Lung microvascular endothelial cell (primary cell): ENCODE measurements at regions not wholly inside any gene's neighbourhood (a gene's known extent, or its start where the extent isn't known, plus 50 kb on each side); places are given as distances from the start of the nearest gene placed in this dataset.
A peak's percentile ranks its signal among the peaks of the same experiment; 100 is the strongest.
"Not testable (repeated sequence)": the region's sequence is repeated elsewhere in the genome, so short reads cannot be mapped to it uniquely, and the experiment has no call there.

ENCODE experiments used
- DNase-seq, 2 donors: peaks; one replicate each; pipeline versions ENCODE4 v3.0.0 to v3.0.0-alpha.2; 2010; ENCODE audit warnings: low read depth in 2 of 2

GRCh38 chr3:145681181-145681580, 479.8 kb downstream of the PLOD2 start:
- DNase-seq: no peak

GRCh38 chr3:145687978-145688377, 473.0 kb downstream of the PLOD2 start:
- not testable (repeated sequence) for DNase-seq

- no peak for DNase-seq
Measured at GRCh38 chr3:145692751-145693150, 468.2 kb downstream of the PLOD2 start.

DNA sequence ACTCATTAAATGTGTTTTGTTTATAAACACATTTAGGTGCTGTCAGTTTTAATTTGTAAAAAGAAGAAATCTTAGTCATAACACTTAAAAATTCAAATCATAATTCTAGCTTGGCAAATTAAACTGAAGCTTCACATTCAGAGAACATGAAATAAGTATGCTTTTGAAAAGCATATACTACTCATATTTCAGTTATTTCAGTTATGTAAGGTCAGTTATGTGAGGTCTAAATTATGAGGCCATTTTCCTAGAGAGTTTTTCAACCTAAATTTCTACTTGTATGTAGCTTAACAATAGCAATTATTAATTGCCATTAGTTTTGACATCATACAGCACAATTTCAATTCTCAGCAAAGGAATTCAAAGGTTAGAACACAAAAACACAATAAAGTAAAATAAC, 465.0 kb downstream of the PLOD2 start:
- DNase-seq: no peak

- DNase-seq: no peak
Measured at GRCh38 chr3:145698250-145698649, 462.7 kb downstream of the PLOD2 start.

- DNase-seq: no peak
Measured at GRCh38 chr3:145698749-145699148, 462.2 kb downstream of the PLOD2 start.

DNA sequence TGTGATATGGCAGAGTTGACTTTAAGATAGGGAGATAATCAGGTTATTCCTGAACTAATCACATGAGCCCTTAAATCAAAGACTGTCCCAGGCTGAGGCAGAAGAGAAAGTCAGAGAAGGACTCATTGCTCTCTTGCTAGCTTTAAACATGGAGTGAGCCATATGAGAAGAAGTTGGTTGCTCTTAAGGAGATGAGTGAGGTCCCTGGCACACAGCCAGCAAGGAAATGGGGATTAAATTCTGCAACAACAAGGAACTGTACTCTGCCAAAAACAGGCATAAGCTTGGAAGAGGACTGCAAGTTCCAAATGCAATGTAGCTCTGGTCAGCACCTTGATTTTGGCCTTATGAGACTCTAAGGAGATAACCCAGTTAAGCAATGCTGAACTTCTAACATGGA, 457.0 kb downstream of the PLOD2 start:
- DNase-seq: peak in 1 of 2 donors; percentile 4

DNA sequence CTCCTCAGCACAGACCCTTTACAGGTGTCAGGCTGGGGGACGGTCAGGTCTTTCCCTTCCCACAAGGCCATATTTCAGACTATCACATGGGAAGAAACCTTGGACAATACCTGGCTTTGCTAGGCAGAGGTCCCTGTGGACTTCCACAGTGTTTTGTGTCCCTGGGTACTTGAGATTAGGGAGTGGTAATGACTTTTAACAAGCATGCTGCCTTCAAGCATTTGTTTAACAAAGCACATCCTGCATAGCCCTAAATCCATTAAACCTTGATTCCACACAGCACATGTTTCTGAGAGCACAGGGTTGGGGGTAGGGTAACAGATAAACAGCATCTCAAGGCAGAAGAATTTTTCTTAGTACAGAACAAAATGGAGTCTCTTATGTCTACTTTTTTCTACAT, 451.2 kb downstream of the PLOD2 start:
- DNase-seq: not testable (repeated sequence)

- DNase-seq: no peak
Measured at GRCh38 chr3:145716519-145716918, 444.5 kb downstream of the PLOD2 start.

DNA sequence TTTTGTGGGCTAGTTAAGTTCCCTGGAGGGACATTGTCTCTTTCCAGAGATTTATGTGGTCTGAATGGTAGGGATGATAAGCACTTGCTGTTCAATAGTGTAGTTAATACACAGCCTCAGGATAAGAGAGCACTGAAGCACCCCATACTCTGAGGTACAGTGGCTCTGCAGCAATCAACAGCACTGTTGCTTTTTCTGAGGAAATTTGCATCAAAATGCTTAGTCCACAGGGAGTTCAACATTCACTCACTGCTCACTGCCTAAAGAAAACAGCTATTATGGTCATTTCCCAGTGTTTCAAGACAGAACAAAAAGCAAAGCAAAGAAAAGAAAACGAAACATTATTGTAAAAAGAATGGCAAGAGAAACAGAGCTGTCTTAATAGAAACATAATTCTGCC, 441.9 kb downstream of the PLOD2 start:
- no peak for DNase-seq

- DNase-seq: no peak
Measured at GRCh38 chr3:145721273-145721805, 439.6 kb downstream of the PLOD2 start.

DNA sequence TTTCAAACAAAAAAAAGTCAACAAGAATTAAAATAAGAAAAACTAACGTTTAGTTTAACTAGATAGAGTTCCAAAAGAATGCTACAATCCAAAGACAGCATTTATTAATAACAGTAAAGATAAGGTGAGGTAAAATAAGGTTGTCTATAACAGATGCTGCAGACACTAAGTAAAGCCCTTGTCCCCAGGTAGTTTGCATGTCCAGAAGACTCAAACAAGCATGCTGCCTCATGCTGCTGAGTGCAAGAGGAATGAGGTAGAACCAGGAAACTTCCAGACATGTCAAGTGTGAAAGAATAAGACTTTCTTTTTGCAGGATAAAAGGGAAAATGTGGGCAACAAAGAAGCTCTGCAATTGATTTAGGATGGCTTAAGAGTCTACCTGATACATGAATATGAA, 439.2 kb downstream of the PLOD2 start:
- DNase-seq: no peak

GRCh38 chr3:145727476-145727875, 433.5 kb downstream of the PLOD2 start:
- DNase-seq: no peak

DNA sequence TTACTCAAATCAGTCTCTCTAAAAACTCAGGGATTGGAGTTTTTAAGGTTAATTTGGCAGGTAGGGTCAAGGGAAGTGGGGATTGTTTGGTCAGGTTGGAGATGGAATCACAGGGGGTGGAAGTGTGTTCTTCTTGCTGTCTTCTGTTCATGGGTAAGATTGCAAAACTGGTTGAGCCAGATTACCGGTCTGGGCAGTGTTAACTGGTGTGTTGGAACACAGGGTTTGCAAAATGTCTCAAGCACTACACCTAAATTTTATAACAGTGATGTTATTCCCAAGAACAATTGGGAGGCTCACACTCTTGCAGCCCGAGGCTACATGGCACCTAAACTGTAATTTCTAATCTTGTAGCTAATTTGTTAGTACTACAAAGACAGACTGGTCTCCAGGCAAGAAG, 425.4 kb downstream of the PLOD2 start:
- DNase-seq: no peak

DNA sequence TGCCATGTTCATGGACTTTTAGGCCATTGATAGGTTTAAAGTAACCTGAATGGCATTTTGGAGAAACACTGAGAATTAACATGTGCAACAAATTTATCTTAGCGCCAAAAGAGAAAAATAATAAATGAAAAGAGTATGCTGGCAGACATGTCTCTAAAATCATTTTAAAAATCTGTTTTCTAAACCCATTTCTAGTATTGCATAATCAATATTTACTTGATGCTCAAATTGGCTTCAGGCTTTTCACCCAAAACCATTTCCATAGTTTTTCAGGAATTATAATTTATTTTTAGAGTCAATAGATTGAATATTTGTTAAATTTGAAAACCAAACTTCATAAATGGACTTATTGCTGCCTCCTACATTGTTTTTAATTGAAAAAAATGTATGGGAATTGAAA, 423.0 kb downstream of the PLOD2 start:
- DNase-seq: no peak

- no peak for DNase-seq
Measured at GRCh38 chr3:145739926-145740325, 421.1 kb downstream of the PLOD2 start.

DNA sequence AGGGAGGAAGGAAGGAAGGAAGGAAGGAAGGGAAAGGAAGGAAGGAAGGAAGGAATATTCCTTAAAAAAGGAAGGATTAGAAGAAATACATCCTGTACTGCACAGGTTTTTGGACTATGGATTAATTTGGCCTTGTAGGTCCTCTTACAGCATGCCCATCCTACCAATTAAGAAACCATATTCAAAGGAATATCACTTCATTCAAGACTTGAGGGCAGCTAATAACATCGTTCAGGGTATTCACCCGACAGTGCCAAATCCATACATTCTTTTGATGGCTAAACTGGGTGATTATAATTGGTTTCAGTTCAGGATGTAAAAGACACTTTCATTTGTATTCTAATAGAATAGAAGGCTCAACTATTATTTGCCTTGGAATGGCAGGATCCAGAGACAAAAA, 410.3 kb downstream of the PLOD2 start:
- no peak for DNase-seq

GRCh38 chr3:145752576-145752975, 408.4 kb downstream of the PLOD2 start:
- no peak for DNase-seq

- DNase-seq: peak in 1 of 2 donors; percentile 0
Measured at GRCh38 chr3:145754605-145755289, 406.2 kb downstream of the PLOD2 start.

DNA sequence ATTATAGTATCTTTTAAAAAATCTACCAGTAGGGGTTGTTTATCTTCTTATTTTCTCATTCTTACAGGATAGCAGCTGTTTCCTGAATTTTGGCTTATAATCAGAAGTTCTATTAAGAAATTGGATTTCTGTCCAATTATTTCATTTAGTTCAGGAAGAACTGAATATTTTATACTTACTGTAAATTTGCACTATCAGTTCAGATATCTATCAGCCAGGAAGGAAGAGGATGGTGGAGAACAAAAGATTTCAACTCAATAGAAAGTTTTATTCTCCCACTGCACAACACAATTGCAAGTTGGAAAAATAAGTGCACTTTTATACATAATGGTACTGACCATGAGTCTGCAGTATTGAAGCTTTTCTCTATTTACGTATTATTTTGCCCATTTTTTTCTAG, 400.9 kb downstream of the PLOD2 start:
- DNase-seq: peak; percentile 1 to 51

GRCh38 chr3:145767909-145768308, 393.1 kb downstream of the PLOD2 start:
- peak; percentile 2 to 4 for DNase-seq

DNA sequence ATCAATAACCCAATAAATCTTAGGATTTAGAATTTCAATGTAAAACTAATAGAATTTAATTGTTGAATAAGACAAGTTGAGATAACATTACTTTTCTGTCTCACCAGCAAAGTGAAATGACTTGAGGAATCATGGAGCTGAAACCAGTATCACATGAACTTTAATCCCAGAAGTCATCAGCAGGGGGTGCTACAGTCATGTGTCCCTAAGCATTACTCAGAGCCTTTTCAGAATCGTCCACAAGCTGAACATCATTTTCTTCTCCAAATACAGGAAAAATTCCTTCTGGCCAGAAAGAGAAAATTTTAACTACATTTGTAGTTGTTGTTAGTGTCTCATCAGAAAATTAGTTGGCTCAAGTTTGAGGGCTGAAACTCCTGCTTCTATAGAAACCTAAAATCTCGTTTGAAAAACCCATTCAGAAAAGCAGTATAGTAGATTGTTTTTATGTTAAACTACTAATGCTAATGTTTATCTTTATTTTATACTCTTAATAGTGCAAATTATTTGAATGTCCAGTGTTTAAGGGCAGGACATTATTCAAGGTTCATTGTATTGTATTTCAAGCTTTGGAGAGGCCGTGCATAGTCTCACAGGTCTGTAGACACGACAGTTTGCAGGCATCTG, 384.1 kb downstream of the PLOD2 start:
- peak; percentile 70 to 75 for DNase-seq

DNA sequence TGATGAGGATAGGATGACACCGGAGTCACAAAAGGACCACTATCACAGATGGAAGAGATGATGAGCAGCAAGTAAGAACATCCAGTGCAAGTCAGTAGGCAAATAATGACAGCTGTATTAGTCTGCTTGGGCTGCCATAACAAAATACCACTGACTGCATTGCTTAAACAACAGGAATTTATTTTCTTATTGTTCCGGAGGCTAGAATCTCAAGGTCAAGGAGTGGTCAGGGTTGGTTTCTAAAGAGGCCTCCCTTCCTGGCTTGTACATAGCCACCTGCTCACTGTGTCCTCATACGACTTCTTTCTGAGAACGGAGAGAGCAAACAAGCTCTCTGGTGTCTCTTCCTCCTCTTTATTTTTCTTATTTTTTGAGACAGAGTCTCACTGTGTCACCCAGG, 380.7 kb downstream of the PLOD2 start:
- no peak for DNase-seq
